RWPE1 (cell line): ENCODE measurements at regions not wholly inside any gene's neighbourhood (a gene's known extent, or its start where the extent isn't known, plus 50 kb on each side); places are given as distances from the start of the nearest gene placed in this dataset.

Experiments used
- CTCF ChIA-PET: fragments of 350-600 bp; sonication (Branson Sonifier 250); formaldehyde crosslinking; extraction: SDS; loops from one replicate; lab custom pipeline; 2021; lab: Yijun Ruan, JAX
- POLR2A ChIA-PET: fragments of 400-600 bp; formaldehyde crosslinking; extraction: SDS; loops from one replicate; lab custom pipeline; 2020; ENCODE audit warnings: antibody characterized with exemption; ENCODE audit not compliant: low non-redundant PET; lab: Yijun Ruan, JAX
- DNase-seq: peaks from one replicate; pipeline ENCODE4 v3.0.0; 2012; ENCODE audit warnings: low spot score
- H3K27ac ChIP-seq: fragments of 450-650 bp; 2 replicates; pipeline ENCODE4 v1.5.1; 2017
- CTCF ChIP-seq: fragments of 450-650 bp; conservative IDR thresholded peaks from 2 replicates; pipeline ENCODE4 v1.5.1; 2017; ENCODE audit warnings: low read depth, mild to moderate bottlenecking

GRCh38 chr2:38228753-38229152 lies 148.3 kb downstream of the ATL2 start:
- ChIA-PET POLR2A (no interaction called here), CTCF (no interaction called here)
- no peak for TF ChIP-seq CTCF
- DNase-seq, result no peak
- no peak overlapping the region for H3K27ac ChIP-seq

GRCh38 chr2:38224821-38225437 lies 149.0 kb upstream of the CYP1B1 start:
- POLR2A ChIA-PET, result no interaction called here
- DNase-seq, result no peak
- H3K27ac ChIP-seq, result no peak overlapping the region
- CTCF ChIA-PET, result interaction anchor here (0.6 to 0.8 kb wide), 3 partner anchors 148 to 831 kb away, joined by 3 to 5 read pairs (median 3); no protein-coding TSS in a partner anchor
- no peak for TF ChIP-seq CTCF

DNA sequence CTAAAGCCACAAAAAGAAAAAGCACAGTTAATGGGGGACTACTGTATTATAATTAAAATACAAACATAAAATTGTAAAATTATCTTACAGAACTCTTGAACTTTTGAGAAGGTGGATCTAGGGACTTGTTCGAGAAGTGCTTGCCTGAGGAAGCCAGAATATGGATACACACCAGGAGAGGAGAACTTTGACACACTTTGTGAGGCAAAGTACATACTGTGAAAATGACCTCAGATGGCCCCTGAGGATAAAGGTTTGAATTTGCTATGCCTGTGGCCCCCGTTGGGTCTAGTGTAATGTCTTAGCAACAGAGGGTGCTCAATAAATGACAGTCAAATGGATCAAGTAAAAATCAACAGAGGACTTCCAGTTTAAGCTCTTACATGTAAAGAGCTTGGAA lies 148.2 kb upstream of the CYP1B1 start:
- no peak for TF ChIP-seq CTCF
- POLR2A ChIA-PET, result no interaction called here
- CTCF ChIA-PET, result no interaction called here

GRCh38 chr2:38223256-38223655 lies 147.3 kb upstream of the CYP1B1 start:
- no peak overlapping the region for H3K27ac ChIP-seq
- DNase-seq, result no peak
- POLR2A ChIA-PET, result no interaction called here
- CTCF ChIA-PET, result no interaction called here
- no peak for TF ChIP-seq CTCF

More for the DNA sequence above, 148.2 kb upstream of the CYP1B1 start:
- DNase-seq, result no peak
- H3K27ac ChIP-seq, result no peak overlapping the region

DNA sequence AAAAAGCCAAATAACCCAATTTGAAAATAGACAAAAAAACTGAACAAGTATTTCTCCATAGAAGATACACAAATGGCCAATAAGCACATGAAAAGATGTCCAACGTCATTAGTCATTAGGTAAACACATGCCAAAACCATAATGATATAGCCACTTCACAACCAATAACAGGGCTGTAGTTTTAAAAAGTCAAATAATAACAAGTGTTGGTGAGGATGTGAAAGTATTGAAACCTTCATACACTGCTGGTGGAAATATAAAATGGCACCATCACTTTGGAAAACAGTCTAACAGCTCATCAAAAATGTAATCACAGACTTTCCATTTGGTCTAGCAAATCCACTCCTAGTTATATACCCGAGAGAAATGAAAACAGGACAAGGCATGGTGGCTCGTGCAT lies 144.2 kb upstream of the CYP1B1 start:
- no peak for TF ChIP-seq CTCF
- H3K27ac ChIP-seq, result no peak overlapping the region
- ChIA-PET POLR2A (no interaction called here), CTCF (no interaction called here)
- no peak for DNase-seq

GRCh38 chr2:38218995-38219394 lies 143.0 kb upstream of the CYP1B1 start:
- no peak for TF ChIP-seq CTCF
- CTCF ChIA-PET, result no interaction called here
- no peak for DNase-seq
- H3K27ac ChIP-seq, result no peak overlapping the region
- POLR2A ChIA-PET, result no interaction called here
